ENCODE measurements at regions not wholly inside any gene's neighbourhood (a gene's known extent, or its start where the extent isn't known, plus 50 kb on each side); places are given as distances from the start of the nearest gene placed in this dataset.
"Not testable (repeated sequence)": the region's sequence is repeated elsewhere in the genome, so short reads cannot be mapped to it uniquely, and the experiment has no call there.

DNA sequence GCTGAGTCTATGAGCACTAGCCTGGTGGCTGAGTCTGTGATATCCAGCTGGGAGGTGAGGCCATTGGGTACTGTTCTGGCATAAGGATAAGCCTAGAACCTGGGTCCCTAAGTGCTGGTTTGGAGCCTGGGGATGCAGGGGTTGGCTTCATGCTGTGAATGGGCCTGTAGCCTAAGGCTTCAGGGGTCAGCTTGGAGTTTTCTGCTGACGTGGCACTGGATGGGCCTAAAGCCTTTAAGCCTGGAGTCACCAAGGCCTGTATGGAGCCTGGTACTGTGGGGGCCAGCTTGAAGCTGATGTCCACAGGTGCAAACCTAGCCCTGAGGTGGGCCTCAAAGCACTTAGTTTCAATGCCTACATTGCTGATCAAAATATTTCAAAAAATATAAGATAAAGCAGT lies 979.6 kb upstream of the POU3F4 start:
- no peak overlapping the region for H3K27ac ChIP-seq (ENCODE audit: low read depth in 1 of 2, low read length in 1 of 2)
- no peaks in the 10 kb centered on the region for H3K4me1 ChIP-seq (ENCODE audit: control insufficient read depth in 5 of 5, insufficient read depth in 5 of 5, low read length in 5 of 5)
- no peaks in the 10 kb centered on the region for H3K36me3 ChIP-seq (ENCODE audit: control insufficient read depth in 4 of 4, insufficient read depth in 4 of 4, low read length in 4 of 4)
- ATAC-seq (ENCODE audit: insufficient read depth, low FRiP score) (no peak), DNase-seq (no peak)
- H3K9ac ChIP-seq (ENCODE audit: insufficient read depth in 1 of 2, low read length in 2 of 2): no peak overlapping the region
- no peaks in the 10 kb centered on the region for H3K27me3 ChIP-seq (ENCODE audit: control insufficient read depth in 3 of 3, insufficient read depth in 3 of 3, low read length in 2 of 3)
- TF ChIP-seq, protein P1, sequence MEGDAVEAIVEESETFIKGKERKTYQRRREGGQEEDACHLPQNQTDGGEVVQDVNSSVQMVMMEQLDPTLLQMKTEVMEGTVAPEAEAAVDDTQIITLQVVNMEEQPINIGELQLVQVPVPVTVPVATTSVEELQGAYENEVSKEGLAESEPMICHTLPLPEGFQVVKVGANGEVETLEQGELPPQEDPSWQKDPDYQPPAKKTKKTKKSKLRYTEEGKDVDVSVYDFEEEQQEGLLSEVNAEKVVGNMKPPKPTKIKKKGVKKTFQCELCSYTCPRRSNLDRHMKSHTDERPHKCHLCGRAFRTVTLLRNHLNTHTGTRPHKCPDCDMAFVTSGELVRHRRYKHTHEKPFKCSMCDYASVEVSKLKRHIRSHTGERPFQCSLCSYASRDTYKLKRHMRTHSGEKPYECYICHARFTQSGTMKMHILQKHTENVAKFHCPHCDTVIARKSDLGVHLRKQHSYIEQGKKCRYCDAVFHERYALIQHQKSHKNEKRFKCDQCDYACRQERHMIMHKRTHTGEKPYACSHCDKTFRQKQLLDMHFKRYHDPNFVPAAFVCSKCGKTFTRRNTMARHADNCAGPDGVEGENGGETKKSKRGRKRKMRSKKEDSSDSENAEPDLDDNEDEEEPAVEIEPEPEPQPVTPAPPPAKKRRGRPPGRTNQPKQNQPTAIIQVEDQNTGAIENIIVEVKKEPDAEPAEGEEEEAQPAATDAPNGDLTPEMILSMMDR (IDR thresholded peaks at IDR 0.05; ENCODE audit: control extremely low read depth, extremely low read depth): no peak
- WGBS, 2 donors: 57 to 69% methylated on average over 1 of the region's 1 CpG
- H3K9me3 ChIP-seq (ENCODE audit: control insufficient read depth in 4 of 4, insufficient read depth in 3 of 4, low read length in 3 of 4): peaks cover 0 to 7% (median 2%) of the 10 kb centered on the region in 4 donors
- no peak overlapping the region for H3K4me3 ChIP-seq

DNA sequence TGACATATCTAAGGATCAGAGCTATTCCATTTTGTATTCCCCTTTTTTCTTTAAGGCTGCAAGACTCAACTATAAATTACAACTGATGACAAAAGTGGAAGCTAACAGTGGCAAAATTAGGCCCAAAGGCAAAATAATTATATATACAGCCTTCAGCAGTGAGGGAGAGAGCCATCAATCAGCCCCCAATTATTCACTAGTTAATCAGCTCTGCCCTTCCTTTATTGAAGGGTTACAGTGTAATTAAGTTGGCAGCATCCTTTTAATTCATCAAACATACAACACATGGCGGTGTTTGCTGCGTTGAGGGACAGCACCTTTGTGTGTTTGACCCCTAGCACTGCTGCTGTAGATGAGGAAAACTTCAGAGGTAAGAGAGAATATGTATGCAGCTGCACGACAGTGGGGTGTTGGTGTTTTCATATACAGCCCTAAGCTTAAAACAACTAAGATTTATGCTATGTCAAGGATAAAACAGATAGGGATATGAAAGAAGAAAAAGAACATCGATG lies 973.9 kb upstream of the POU3F4 start:
- Histone ChIP-seq H3K4me3 (no peak overlapping the region), H3K9ac (ENCODE audit: insufficient read depth in 1 of 2, low read length in 2 of 2) (no peak overlapping the region), H3K36me3 (ENCODE audit: control insufficient read depth in 4 of 4, insufficient read depth in 4 of 4, low read length in 4 of 4) (no peaks in the 10 kb centered on the region), H3K27ac (ENCODE audit: low read depth in 1 of 2, low read length in 1 of 2) (no peak overlapping the region), H3K27me3 (ENCODE audit: control insufficient read depth in 3 of 3, insufficient read depth in 3 of 3, low read length in 2 of 3) (no peaks in the 10 kb centered on the region), H3K4me1 (ENCODE audit: control insufficient read depth in 5 of 5, insufficient read depth in 5 of 5, low read length in 5 of 5) (no peaks in the 10 kb centered on the region), H3K9me3 (ENCODE audit: control insufficient read depth in 4 of 4, insufficient read depth in 3 of 4, low read length in 3 of 4) (no peaks in the 10 kb centered on the region)
- WGBS, 2 donors: 54 to 60% methylated on average over 4 of the region's 4 CpGs
- DNase-seq: no peak
- TF ChIP-seq, protein P1 (IDR thresholded peaks at IDR 0.05; ENCODE audit: control extremely low read depth, extremely low read depth): no peak
- ATAC-seq (ENCODE audit: insufficient read depth, low FRiP score): no peak

DNA sequence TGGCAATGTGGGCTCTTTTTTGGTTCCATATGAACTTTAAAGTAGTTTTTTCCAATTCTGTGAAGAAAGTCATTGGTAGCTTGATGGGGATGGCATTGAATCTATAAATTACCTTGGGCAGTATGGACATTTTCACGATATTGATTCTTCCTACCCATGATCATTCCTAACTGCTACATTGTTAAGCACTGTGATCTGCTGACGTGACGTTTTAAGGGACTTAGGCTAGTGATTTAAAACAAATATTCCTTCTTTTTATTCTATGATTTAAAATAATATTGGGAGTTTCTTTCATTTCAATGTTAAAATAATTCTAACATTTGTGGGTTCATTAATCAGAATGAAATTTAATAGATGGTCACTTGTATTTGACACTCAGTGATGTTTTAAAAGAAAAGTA lies 970.9 kb upstream of the POU3F4 start:
- not testable (repeated sequence) for H3K9me3 ChIP-seq (ENCODE audit: control insufficient read depth in 4 of 4, insufficient read depth in 3 of 4, low read length in 3 of 4); H3K36me3 ChIP-seq (ENCODE audit: control insufficient read depth in 4 of 4, insufficient read depth in 4 of 4, low read length in 4 of 4); H3K9ac ChIP-seq (ENCODE audit: insufficient read depth in 1 of 2, low read length in 2 of 2); H3K4me3 ChIP-seq; H3K4me1 ChIP-seq (ENCODE audit: control insufficient read depth in 5 of 5, insufficient read depth in 5 of 5, low read length in 5 of 5); H3K27ac ChIP-seq (ENCODE audit: low read depth in 1 of 2, low read length in 1 of 2); H3K27me3 ChIP-seq (ENCODE audit: control insufficient read depth in 3 of 3, insufficient read depth in 3 of 3, low read length in 2 of 3); ATAC-seq (ENCODE audit: insufficient read depth, low FRiP score); DNase-seq
- WGBS, 2 donors: 76 to 95% methylated on average over 3 of the region's 3 CpGs

DNA sequence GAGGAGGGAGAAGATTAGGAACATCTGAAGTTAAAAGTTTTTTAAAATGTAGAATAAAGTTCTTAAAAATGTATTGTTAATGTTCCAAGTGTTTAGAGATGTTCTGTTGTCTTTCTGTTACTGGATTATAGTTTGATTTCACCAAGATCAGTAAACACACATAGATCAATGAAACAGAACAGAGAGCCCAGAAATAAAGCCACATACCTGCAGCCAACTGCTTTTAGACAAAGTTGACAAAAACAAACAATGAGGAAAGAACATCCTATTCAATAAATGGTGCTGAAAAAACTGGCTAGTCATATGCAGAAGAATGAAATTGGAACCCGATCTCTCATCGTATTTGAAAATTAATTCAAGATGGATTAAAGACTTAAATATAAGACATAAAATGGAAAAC lies 966.3 kb upstream of the POU3F4 start:
- Histone ChIP-seq H3K27ac (ENCODE audit: low read depth in 1 of 2, low read length in 1 of 2) (no peak overlapping the region), H3K9ac (ENCODE audit: insufficient read depth in 1 of 2, low read length in 2 of 2) (no peak overlapping the region), H3K4me1 (ENCODE audit: control insufficient read depth in 5 of 5, insufficient read depth in 5 of 5, low read length in 5 of 5) (no peaks in the 10 kb centered on the region), H3K9me3 (ENCODE audit: control insufficient read depth in 4 of 4, insufficient read depth in 3 of 4, low read length in 3 of 4) (no peaks in the 10 kb centered on the region), H3K36me3 (ENCODE audit: control insufficient read depth in 4 of 4, insufficient read depth in 4 of 4, low read length in 4 of 4) (no peaks in the 10 kb centered on the region), H3K4me3 (no peak overlapping the region), H3K27me3 (ENCODE audit: control insufficient read depth in 3 of 3, insufficient read depth in 3 of 3, low read length in 2 of 3) (no peaks in the 10 kb centered on the region)
- no peak for ATAC-seq (ENCODE audit: insufficient read depth, low FRiP score)
- TF ChIP-seq, protein P1 (IDR thresholded peaks at IDR 0.05; ENCODE audit: control extremely low read depth, extremely low read depth): no peak
- WGBS, 2 donors: 88 to 97% methylated on average over 2 of the region's 2 CpGs
- no peak for DNase-seq

DNA sequence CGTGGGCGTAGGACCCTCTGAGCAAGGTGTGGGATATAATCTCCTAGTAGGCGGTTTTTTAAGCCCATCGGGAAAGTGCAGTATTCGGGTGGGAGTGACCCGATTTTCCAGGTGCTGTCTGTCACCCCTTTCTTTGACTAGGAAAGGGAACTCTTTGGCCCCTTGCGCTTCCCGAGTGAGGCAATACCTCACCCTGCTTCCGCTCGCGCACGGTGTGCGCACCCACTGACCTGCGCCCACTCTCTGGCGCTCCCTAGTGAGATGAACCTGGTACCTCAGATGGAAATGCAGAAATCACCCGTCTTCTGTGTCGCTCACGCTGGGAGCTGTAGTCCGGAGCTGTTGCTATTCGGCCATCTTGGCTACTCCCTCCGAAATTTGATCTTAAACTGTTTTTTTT lies 955.9 kb upstream of the POU3F4 start:
- ATAC-seq (ENCODE audit: insufficient read depth, low FRiP score); H3K4me3 ChIP-seq; H3K4me1 ChIP-seq (ENCODE audit: control insufficient read depth in 5 of 5, insufficient read depth in 5 of 5, low read length in 5 of 5); H3K9me3 ChIP-seq (ENCODE audit: control insufficient read depth in 4 of 4, insufficient read depth in 3 of 4, low read length in 3 of 4); H3K27me3 ChIP-seq (ENCODE audit: control insufficient read depth in 3 of 3, insufficient read depth in 3 of 3, low read length in 2 of 3); H3K36me3 ChIP-seq (ENCODE audit: control insufficient read depth in 4 of 4, insufficient read depth in 4 of 4, low read length in 4 of 4); H3K9ac ChIP-seq (ENCODE audit: insufficient read depth in 1 of 2, low read length in 2 of 2); DNase-seq; H3K27ac ChIP-seq (ENCODE audit: low read depth in 1 of 2, low read length in 1 of 2): not testable (repeated sequence)
- WGBS, 2 donors: 82 to 92% methylated on average over 21 of the region's 21 CpGs
